Stimulated activated CD4-positive, alpha-beta T cell treated with anti-CD3 and anti-CD28 coated beads, TNF-alpha, amount 100 ng/mL, for 24 hours (primary cell): ENCODE measurements at regions not wholly inside any gene's neighbourhood (a gene's known extent, or its start where the extent isn't known, plus 50 kb on each side); places are given as distances from the start of the nearest gene placed in this dataset.

Experiments
- DNase-seq, 3 experiments: peaks; one replicate each; pipeline ENCODE4 v3.0.0-alpha.2; 2020; ENCODE audit warnings: low read depth in 3 of 3

DNA sequence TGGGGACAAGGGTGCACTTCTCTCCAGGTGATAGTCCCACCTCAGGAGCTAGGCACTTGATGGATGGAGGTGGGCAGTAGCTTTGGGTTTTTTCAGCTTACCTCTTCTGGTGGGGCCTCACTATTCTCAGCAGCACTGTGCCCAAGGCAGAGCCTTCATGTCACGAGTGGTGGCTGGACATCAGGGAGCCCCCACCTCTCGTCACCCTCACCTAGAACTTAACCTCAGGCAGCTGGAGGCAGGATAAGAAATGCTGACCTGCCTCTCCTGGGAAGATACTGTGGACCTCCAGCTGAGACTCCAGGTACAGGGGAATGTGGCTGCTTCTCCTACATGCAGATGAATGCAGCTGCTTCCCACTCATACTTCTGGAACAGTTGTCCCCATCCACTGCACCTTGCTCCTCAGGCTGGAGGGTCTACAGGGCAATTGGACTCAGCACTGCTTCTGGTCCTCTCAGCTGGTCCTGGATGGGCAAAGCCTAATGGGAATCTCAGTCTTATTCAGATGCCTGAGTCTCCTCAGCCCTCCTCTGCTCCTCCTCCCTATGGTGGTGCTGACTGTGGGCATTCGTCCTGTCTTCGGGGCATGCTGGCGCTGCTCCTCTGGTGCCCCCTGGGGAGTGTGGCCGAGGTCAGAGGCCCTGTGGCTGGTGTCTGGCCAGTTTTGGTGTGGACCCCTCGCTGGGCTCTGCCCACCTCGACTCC, 129.9 kb downstream of the KLF13 start:
- DNase-seq: no peak

DNA sequence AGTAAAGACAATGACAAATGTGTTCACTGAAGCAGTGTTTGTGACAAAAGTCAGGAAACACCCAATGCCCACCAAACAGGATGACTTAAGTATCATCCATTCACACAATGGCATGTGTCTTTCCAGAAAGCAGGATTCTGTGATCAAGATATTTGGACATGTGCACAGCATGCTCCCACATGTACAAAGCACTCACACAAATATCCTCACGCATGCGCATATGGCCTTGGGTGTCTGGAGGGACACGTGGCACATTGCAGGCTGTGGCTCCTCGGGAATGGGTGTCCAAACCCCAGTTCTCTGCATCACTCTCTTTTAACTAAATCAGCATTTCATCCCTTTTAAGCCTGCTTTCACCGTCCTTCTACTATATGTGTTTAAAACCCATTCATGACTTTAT, 130.5 kb downstream of the KLF13 start:
- DNase-seq: no peak

DNA sequence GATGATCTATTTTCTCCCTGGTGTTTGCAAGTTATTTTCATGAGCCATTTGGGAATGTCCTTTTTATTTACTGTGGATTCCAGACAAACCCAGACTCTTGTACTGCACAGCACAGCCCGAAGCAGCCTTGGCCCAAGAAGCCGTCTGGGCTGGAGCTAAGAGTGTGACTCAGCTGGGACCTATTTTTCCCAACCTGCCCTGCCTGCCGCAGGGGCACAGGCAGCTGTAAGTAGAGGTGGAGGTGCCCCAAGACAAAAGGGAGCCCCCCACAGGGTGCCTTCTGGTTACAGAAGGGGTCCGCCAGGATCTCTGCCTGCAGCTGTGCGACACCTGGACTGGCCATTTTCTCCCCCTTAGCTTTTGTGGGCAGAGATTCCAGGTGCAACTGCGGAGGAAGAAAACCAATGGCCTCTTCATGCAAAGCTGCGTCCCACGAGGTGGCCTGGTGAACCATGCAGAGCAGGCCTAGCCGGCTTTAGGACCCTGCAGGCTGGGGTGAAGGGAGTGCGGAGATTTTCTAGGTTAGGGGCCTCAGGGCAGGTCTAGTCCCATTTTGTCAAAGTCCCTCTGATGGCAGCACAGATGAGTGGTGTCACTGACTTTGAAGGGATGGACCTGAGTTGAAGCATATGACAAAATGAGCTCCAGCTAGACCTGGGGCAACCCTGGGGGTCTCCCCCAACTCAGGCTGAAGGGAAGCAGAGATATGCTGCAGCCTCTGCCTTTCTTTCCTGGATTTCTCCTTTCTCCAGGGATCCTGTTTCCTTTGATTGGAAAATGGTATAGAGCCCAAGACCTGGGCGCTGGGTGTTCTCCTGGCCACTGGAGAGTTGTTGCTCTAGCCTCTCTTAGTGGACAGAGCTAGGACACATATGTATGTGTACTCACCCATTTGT, 131.2 kb downstream of the KLF13 start:
- no peak for DNase-seq

DNA sequence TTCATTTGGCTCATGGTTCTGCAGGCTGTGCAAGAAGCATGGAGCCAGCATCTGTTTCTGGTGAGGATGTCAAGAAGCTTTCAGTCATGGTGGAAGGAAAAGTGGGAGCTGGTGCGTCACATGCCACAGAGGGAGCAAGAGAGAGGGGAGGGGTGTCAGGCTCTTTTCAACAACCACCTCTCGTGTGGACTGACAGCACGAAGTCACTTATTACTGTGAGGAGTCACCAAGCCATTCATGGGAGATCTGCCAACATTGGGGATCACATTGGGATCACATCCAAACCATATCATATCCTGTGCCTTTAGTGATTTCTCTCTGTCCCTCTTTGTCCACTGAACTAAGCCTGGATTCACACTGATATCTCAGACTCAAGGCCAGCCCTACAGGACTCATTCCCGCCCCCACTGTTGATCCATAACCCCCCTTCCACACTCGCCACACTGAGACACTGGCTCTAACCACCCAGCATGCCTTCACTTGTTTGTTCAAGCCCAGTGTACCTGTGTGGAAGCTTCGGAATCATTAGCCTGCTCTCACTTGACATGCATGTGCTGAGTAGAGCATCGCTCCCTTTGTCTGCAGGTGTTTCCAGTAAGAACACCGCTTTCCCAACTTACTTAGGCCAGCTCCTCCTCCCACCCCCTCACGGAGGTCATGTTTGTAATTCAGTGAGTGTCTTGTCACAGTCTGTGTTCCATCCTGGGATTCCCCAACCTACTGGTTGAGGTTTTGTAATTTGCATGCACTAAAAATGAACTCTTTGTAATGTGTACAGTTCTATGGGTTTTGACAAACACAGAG, 132.2 kb downstream of the KLF13 start:
- peak in 1 of 3 experiments; percentile 58 for DNase-seq

DNA sequence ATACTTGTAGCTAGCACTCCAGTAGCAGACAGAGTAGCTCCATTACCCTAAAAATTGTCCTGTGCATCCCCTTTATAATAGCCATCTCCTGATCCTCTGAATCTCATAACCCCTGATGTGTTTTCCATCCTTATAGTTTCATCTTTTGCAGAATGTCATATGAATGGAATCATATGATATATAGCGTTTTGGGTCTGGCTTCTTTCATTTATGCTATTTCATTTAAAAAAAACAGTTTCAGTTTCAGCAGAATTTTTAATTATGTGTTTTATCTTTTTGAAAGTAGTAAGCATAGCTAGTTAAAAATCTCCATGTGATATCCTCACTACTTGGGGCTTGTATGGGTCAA, 132.7 kb downstream of the KLF13 start:
- no peak for DNase-seq

DNA sequence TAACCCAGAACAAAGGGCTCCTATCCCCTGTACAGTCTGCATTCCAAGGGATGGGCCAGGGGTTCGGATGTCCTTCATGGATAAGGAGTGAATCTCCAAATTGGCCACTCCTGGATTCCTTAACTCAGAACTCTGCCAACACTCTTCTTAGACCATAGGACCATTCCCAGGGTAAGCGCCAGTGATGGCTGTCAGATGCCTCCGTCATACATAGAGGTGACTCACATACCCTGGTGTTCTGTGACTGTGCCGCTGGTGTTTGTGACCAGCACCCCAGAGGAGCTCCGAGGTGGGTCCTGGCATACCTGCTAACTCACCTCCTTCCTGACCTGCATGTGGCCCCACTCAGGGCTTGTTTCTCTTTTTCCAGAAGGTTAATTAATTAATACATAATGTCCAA, 134.7 kb downstream of the KLF13 start:
- DNase-seq: no peak

DNA sequence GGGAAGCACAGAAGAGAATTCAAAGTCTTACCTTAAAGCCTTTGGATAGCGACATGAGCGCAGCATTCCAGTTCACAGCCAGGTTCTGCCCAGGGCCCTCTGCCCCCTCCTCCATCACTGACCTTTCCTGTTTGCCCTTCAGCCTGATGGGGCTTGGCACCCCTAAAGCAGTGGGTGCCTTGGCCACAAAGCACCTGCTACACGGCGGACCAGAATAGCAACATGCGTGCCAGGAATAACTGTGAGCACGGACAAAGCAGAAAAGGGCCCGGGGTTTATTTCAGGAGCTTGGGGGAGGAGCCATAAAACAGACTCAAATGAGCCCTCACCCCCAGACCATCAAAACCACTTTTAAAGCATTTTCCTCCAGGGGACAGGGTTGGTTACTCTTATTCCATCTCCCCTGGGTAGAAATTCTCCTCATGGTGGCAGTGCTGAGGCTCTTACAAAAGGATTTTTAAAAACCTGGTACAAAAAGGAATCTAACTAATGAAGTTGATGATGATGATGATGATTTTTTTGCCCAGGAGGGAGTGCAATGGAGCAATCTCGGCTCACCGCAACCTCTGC, 135.4 kb downstream of the KLF13 start:
- DNase-seq: no peak

DNA sequence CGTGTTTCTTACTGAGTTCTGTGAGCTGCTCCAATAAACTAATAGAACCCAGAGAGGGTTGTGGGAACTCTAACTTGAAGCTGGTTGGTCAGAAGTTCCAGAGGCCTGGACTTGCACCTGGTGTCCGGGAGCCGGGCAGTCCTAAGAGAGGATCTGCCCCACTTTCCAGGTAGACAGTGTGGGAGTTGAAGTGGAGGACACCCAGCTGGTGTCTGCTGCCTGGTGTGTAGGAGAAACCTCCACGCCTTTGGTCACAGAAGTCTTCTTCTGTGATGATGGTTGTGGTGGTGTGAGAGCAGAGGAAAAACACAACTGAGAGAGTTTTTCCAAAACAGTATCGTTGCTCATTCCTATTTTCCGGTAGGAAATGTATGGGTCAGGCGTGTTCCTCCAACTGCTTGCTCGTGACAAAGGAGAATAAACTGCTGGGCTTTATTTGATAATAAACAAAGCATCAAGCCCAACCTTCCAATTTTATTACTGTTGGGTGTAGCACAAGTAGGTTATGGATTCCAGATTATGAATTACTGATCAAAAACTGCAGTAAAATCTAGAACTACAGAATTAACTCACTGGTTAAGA, 137.0 kb downstream of the KLF13 start:
- no peak for DNase-seq

DNA sequence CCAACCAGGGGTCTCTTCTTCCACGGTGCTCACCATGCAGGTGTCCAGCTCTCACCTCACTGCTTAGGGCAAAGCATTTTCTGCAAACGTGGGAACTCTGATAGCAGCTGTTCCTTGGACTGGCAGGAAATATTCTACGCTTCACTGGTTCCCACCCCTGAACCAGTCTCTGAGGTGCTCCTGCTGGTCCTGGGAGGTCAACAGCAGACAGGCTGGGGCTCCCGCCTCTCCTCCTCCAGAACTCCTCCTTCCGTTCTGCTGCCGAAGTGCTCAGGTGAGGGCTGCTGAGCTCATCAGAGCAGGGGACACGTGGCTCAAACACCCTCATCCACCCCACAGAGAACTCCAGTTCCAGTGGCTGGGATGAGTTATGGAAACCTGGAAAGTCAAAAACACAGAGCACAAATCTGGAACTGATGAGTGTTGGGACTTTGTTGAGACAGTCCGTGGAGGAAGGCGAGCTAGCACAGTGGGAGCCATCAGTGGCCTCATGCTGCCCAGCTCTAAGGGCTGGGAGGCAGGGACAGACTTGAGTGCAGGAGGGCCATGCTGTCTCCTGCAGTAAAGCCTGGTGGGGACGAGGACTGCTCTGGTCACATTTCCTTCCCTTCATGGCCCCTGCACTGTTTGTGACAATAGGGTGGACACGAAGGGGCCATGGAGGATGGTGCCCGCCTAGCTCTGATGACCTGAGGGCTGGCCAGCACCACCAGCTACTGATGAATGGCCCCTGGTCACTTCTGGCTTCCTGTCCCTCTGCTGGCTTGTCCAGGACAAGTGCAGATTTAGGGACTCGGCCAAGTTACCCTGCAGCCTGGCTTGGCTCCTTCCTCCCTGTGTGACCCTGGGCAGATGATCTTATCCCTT, 137.8 kb downstream of the KLF13 start:
- DNase-seq: no peak

DNA sequence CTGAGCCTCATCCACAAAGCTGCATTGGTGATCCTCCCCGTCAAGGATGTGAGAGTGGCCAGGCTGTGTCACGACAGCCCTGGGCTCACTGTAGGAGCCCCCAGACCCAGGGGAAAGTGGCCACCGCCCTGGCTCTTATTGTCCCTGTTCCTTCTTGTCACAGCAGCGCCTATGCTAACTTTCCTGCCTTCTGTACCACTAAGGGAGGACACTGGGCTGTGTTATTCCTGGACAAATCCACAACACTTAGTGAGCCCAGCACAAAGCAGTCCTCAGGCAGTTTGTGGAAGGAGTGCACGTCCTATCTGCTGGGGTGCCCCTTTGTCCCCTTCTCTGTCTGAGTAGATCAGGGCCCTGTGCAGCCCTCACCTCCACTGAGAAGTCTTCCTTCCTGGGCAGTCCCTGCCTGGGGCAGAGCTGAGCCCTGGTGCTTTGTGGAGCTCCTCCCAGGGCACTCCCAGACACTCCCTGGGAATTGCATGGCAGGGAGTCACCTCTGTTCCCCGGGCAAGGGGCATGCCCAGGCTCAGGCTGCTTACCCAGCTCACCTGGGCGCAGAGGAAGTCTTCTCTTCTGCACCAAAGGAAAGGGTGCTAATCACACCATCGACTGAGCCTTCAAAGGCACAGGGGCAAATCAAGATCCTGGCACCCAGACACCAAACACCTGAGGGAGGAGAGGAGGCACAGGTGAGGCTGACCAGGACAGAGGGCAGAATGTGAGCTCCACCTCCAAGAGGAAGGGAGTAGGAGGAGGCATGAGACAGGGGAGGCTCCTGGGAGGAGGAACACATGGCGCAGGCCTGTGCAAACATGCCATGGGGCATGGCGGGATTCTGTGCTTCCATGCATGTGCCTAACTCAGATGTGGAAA, 138.7 kb downstream of the KLF13 start:
- no peak for DNase-seq

DNA sequence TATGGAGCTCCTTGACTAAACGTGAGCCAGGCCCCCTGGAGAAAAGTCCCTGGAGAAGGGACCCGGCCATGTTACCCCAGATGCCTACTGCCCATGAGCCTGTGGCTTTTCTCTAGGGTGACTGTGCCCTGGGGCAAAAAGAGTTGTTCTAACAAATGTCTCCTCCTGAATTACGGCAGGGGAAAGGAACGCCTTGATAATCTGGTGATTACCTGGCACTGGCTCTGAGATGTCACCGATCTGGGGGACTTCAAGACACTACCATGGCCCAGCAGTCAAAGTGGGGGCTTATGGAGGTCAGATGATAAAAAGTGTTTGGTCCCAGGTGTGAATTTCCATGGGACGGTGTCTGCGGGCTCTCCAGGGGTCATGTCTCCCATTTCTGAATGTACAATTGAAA, 140.7 kb downstream of the KLF13 start:
- no peak for DNase-seq

DNA sequence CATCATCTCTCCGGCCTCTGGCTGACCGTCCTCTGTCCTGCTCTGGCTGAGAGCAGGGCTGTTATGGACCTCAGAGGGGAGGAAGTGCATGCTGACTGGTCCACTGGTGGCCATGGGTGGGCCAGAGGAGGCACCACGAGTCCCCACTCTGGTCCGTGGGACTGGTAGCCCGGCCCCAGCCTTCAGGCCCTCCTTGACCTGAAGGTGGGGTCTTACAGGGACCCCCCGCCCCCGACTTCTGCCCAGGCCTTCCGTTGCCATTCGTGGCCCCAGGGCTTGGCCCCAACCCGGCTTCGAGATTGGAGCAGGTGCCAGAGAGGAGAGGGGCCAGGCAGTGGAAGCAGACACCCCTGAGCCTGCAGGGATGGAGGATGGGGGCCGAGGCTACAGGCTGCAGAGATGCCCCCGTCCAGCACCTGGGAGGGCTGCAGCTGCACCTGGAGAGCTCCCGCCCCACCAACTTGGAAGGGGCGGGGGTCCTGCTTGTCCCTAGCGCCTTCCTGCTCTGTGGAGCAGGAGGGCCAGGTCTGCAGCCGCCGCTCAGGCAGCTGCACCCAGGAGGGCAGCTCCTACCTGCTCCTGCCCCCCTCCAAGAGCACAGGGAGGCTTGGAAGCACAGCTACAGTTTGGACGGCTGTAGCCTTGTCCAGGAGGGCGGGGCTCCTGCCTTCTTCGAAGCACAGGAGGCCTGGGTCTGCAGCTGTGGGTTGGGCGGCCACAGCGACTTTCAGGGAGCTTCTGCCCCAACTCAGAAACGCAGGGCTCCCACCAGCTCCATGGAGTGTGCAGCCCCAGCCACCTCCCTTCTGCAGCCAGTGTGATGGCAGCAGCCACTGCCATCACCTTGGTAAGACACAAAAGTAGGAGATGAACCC, 142.5 kb downstream of the KLF13 start:
- no peak for DNase-seq

DNA sequence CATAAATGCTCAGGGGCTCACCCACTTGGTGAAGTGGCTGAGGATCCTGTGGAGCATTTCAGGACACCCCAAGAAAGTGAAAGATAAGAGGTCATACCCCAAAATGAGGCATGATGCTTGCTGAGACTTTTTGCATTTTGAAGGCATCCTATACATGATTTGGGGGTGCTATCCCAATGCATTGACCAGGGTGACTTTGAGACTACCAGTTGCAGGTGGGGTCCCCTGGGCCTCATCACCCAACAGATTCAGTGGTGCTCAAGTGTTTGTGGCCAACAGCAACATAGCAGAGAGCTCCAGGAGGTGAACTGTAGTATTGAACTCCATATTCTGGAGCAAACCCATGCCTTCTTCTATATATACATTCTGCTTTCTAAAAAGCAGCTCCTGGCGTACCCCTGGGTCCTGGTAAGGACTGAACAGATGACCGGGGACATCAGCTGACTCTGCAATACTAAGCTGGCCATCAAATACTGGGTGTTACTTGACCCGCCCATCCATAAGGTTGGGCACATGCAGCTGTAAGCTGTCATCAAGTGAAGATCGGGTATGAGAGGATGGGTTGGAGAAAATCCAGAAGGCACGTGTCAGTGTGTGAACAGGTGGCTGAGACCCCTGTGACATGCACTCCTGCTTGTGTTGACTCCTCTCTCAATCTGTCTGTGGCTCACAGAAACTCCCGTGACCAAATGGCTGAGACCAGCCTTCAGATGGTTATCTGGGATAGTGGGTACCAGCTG, 143.3 kb downstream of the KLF13 start:
- DNase-seq: no peak

DNA sequence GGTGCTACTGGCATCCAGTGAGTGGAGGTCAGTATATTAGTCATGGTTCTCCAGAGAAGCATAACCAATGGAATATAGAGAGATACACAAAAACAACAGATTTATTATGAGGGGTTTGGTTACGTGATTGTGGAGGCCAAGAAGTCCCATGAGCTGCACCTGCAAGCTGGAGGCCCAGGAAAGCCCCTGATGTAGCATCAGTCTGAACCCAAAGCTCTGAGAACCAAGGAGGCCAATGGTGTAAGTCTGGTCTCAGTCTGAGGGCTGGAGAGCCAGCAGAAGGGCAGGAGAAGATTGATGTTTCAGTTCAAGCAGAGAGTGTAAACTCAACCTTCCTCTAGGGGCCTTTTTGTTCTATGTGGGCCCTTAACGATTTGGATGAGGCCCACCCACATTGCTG, 144.1 kb downstream of the KLF13 start:
- DNase-seq: no peak

DNA sequence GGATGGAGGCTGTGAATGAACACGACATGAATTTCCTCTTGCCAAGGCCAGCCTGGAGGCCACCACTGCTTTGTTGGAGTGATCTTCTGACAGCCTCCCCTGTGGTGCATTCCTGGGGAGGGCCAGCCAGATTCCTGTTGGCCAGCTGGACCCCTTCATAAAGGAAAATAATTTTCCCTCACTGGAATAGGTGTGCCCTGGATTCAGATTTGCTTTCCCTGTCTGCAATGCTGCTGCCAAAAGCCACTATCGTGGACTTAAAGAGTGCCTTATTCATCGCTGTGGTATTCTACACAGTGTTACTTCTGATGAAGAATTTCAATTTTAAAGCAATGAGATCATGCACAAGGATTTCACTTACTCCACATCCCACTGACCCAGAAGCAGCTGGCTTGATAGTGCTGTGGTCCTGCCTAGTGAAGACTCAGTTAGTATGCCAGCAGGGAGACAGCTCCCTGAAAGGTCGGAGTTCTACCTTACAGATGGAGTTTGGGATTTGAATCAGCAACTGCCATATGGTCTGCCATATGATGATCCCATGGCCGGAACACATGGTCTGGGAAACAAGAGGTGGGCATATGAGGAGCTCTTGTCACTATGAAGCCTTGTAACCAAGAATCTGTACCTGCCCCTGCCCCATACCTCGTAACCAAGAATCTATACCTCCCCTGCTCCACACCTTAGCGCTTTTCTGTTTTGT, 145.2 kb downstream of the KLF13 start:
- no peak for DNase-seq

DNA sequence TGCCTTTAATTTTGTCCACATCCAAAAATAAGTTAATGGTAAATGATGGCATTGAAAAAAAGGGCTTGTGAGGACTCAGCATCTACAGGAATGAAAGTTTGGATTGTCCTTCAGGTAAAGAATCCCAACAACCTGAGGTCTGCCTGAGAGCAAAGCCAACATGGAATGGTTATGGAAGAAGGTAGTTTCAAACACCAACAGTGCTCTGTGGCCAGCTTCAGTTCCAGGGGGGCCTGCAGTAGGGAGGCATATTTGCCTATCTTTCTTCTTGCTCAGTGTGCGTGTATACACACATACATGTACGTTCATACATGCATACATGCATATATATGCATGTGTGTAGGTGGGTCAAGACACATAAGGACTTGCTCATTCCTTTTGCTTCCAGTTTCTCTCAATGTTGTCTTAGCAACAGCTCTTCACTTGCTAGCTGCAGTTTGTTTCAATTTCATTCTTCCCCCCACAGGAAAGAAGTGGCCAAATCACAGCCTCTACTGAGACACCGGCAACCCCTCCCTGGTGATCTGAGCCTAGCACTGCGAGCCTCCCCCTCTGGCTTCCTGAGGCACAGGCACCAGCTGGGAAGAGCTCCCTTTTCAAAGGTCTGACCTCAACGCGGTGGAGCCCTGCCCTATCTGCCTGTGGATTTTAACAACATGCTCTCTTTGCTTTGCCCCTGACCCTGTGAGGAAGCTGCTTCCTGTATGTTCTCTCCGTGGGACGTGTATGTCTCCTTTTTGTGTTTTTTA, 146.2 kb downstream of the KLF13 start:
- peak in 1 of 3 experiments; percentile 47 for DNase-seq
